Inferior parietal cortex (tissue), 1 donor: ENCODE measurements at regions not wholly inside any gene's neighbourhood (a gene's known extent, or its start where the extent isn't known, plus 50 kb on each side); places are given as distances from the start of the nearest gene placed in this dataset.
A peak's percentile ranks its signal among the peaks of the same experiment; 100 is the strongest.

Experiments
- DNase-seq: peaks from one replicate; pipeline ENCODE4 v3.0.0-alpha.2; 2016; ENCODE audit errors: extremely low spot score

DNA sequence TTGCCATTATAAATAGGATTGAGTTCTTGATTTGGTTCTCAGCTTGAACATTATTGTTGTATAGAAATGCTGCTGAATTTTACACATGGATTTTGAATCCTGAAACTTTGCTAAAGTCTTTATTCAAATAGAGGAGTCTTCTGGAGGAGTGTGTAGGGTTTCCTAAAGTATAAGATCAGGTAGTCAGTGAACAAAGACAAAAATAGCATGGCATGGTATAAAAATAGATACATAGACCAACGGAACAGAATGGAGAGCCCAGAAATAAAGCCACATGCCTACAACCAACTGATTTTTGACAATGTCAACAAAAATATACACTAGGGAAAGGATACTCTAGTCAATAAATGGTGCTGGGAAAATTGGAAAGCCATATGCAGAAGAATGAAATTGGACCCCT is 740.1 kb downstream of the QKI start:
- no peak for DNase-seq

DNA sequence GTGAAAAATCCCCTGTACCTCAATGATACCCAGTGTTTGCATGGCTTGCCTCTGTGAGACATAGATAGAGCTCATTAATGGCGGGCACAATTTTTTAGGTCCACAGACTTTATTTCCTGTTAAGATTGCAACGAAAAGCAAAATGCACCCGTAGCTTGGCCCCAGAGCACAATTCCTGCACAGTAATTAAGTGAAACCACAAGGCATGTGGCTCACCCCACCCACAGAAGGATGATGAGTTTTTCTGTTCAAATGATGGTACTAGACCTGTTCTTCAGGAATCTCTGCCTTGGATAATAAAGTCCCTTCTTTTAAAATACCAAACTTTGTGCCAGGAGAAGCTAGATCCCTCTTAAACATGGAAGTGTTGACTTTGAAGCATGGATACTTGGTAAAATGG is 738.1 kb downstream of the QKI start:
- no peak for DNase-seq

DNA sequence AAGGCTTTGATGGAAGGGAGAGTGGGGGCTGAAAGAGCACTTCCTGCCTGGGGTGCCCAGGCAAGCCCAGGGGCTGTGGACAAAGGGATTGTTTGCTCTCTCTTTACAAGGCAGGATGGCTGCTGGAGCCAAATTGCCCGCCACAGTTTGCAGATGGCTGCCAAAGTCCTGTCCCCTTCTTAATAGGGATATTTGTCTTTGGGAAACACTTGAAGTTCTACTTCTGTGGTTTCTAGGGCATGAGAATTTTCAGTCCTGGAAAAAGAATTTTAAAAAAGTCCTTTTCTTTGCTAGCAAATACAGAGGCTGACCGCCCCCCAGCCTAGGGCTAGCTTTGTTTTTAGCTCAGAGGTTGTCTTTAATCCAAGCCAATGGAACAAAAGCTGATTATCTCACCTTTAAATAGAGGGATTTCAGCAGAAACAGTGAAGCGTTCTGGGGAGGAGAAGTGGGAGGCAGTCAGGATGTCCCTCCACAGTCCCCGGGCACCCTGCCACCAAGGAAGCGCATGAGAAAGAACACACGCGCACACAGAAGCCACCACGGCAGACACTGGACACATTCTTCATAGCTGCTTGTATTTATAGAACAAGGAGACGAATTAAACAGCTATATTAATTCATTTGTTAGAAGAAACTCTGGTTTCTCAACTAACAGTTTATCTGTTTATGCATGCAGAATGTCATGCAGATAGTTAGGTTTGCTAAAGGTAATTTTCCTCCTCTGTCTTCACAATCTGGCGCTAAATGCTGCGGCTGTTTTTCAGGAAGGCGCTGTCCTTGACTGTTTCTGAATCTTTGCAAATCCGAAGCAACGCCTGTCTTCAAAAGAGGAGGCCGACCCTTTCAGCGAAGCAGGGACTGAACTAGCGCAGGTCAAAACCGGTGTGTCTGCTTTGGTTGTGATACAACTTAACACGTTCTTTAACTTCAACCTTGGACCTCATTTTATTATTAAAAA is 736.9 kb downstream of the QKI start:
- DNase-seq: peak; percentile 74

DNA sequence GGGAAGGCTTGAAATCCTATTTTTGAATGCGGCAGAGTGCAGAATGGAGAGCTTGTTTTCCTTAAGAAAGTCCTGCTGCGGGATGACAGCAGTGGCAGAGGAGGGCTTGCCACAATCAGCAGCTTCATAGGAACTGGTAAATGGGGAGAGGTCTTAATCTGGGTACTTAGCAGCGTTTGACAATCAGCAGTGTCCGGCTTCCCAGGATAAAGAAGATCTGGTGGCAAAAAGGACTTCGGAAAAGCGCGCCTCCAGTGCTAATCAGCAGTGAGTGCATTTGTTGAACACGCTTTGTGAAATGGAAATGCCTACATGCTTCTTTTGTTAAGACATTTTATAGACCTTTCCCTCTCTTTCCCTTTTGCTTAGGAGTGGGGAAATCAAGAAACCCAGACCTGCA is 735.7 kb downstream of the QKI start:
- DNase-seq: no peak

DNA sequence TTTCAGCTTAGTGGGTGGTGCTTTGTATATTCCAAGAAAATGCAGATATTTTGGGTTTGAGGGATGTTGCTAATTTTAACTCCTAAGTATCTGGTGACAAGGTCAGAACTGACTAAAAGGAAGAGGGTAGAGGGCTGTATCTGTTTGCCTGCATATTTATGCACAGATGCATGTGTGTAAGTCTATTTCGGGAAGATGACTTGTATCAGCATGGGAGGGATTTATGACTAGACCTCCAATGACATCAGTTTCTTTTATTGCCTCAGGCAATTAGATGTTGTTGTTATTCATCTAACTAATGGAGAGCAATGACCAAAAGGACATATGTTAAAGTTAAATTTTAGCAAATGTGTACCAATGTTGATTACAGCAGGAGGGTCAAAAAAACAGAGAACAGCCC is 734.3 kb downstream of the QKI start:
- DNase-seq: no peak

DNA sequence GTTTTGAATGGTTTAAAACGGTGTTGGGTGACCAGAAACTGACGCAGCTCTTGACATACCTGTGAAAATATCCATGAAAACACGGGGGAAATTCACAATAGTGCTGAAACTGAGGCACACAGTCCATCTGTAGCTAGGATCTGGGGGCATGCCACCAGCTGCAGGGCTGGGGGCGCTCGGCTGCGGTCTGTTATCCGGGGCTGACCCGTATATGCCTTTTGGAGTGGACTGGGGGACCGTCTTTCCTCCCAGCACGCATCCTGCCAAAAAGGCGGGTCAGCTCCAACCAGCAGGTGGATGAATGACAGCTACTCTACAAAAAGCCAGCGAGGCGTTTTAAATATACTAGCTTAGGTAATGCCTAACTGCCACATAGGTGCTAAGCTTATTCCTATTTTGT is 729.8 kb downstream of the QKI start:
- no peak for DNase-seq

DNA sequence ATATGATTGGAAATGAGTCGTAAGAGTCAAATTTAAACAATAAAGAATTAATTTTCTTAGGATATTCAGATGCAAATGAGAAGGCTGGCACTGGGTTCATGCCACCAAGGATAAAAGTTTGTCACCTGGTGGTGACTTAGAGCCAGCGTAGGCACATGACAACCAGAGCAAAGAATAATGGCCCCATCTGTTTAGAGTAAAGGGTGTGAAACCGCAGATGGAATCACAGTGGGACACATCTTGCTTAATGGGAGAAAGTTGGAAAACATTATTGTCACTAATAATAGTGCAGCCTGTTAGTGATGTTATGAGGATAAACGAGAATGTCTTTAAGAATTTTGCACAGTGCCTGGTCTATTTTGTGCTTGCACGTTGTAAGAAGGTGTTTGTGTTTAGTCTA is 727.8 kb downstream of the QKI start:
- no peak for DNase-seq

DNA sequence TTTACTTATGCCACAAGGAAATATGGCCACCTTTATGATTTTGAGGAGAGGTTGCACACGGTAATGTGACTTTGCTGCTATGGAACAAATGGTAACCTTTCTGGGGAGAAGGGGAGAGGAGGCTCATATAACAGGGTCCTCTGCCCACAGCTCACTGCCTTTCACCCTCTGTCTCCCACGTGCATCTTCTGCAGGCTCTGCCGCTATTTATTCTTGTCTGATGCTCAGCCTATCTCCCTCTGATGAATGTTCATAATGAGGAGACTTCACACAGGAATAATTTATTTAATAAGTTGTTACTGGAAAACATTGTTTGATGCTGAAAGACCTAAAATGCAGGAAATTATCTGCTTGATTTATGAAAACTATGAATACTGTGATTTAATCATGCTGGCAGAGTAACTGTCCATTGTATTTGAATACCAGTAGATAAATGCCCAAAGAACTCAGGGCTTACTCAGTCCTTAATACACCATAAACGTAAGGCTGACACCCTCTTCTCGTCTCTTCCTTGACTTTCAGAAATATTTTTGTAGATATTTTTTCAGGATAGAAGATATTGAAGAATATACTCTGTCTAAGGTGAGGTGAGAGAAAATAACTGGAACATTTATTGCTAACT is 721.1 kb downstream of the QKI start:
- DNase-seq: no peak

DNA sequence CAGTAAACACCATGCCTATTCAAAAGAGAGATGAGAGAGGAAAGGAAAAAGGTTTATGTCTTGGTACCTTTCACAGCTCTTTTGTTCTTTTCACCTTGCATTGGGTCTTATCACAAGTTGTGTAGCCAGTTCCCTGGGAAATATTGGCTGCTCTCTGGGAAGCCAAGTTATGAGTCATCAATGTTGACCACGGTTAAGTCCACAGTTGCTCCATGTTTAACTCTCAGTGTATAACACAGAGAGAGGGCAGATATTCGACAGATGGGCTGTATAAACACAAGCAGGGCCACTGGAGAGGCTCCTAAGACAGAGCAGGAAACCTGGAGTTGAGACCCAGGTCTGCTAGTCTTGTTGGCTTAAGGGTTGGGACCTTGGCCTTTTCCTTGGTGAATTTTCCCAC is 718.6 kb downstream of the QKI start:
- DNase-seq: no peak

DNA sequence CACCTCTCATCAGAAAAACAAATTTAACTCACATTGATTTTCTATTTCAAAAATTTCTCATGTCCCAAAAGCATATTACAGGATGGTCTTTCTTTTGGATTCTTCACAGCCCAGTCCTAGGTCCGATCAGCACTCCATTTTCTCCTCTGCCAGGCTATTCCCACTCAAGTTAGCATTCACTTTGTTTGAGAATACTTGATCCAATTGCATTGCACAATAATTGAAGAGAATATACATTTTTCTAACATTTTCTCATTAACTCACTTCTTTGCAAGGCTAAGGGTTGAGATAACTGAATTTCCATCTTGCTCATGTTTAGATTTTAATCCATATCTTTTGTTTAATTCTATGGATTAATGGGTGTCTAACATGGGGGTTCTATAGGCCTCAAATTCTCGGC is 716.1 kb downstream of the QKI start:
- DNase-seq: no peak

DNA sequence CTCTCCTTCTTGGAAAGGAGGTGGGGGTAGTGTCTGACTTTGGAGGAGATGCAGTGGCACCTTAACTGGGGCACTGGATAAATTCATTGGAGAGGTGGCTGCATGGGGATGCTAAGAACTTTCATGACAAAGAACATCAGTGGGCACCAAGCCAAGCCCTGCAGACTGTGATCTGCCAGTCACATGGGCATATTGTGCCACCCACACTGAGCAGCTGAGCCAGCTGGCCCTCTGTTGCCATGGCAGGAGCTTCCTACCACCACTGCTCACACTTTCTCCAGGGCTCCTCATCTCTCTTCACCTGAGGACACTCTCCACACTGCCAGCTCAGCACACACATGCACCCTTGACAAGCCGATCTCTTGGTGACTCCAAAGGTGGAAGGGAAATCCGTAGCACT is 715.6 kb downstream of the QKI start:
- DNase-seq: no peak

DNA sequence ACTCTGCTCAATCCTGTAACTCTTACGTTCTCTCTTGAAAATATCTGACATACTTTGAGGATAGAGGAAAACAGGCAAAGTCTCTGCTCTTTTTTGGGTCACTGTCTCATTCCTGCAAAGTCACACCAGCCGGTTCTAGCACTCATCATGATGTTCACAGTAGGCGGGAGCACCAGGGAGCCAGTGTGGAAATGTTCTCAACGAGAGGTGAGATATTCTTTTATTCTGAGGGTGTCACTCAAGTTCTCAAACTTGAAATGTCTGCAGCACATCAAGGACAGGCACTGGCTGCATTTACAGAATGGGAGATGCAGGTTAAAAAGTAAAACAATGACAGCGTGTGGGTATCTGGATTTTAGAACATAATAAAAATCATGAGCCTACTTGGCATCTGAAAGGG is 714.7 kb downstream of the QKI start:
- no peak for DNase-seq

DNA sequence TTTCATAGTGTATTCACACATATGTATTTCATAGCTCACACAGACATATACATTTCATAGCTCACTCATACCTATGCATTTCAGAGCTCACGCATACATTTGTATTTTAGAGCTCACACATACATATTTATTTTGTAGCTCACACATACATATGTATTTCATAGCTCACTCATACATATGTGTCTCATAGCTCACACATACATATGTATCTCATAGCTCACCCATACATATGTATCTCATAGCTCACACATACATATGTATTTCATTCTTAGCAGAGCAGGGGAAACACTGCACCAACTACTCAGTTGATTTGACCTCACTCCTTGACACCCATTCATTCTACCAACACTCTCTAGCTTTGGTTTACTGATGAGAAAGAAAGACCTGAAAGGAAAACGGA is 713.6 kb downstream of the QKI start:
- no peak for DNase-seq

DNA sequence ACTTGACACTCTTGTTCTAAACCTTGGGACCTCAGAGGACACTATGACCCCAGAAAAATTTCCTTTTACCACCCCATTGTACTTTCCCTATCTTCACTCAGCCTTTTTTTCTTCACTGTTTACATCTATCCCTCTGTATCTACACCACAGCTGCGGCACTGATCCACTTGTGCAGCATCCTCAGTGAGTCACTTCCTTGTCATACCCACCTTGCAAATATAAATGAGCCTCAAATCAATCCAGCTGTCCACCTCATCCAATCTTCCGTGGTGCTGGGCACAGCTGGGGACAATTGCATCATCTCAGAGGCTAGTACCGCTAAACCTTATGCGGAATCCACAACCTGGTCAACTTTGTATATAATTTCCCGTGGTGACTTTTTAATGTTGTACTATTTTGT is 710.5 kb downstream of the QKI start:
- no peak for DNase-seq

DNA sequence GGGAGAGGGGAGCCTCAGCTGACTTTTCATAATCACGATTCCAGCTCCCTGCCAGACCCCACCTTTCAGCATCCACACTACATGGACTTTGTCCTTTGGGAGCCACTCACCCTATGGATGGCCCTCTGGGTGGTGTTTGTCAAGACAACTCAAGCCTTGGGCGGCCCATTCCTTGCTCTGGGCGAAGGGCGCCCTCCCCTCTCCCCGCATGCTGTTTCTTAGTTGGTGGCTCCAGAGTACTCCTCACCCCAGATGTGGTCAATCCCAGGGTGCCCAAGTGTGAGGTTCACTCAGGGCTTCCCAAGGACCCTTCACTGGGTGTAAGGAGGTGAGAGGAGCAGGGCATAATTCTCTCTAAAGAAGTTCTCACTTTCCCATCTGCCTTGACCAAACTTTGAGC is 710.0 kb downstream of the QKI start:
- no peak for DNase-seq

DNA sequence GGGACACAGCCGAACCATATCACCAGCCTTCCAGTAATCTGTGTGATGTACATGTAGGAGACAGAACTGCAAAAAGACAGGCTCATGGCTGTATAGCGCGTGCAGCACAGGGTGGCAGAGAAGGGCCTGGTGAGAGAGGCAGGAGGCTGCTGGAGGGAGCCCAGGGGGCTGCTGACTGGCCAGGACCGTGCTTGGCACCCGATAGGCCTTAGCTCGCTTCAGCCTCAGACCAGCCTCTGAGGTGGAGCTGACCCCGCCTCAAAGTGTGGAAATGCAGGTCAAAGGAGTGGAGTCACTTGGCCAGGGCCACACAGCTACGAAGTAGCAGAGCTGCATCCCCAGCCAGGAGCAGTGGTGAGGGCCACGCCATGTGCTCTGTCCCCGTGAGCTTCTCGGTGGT is 707.6 kb downstream of the QKI start:
- no peak for DNase-seq

DNA sequence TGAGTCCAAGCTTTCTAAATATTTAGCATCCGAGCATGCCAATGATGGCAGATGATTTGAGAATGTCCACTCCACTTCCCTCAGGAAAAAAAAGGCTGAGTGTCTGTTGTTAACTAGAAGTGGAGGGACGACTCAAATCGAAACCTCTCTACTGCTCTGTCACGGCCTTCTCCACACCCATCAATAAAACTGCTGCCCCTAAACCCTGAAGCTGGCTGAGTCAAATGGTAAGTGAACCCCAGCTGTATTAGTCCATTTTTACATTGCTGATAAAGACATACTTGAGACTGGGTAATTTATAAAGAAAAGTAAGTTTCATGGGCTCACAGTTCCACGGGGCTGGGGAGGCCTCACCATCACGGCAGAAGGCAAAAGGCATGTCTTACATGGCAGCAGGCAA is 707.0 kb downstream of the QKI start:
- no peak for DNase-seq

DNA sequence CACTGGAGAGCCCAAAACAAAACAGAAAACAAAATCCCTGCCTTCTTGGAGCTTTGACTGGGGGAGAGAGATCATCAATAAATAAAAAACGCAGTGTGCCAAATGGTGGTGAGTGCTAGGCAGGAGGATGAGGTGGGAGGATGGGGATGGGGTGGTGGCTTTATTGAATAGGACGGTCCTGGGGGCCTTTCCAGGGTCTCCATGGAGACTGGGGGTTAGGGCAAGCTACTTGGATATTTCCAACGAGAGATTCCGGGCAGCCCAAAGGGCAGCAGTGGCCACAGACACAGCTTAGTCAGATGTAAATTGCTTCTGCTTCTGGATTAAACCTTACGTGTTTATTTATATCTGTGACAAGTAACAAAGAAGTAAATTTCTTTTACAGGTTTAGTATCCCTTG is 700.1 kb downstream of the QKI start:
- no peak for DNase-seq

DNA sequence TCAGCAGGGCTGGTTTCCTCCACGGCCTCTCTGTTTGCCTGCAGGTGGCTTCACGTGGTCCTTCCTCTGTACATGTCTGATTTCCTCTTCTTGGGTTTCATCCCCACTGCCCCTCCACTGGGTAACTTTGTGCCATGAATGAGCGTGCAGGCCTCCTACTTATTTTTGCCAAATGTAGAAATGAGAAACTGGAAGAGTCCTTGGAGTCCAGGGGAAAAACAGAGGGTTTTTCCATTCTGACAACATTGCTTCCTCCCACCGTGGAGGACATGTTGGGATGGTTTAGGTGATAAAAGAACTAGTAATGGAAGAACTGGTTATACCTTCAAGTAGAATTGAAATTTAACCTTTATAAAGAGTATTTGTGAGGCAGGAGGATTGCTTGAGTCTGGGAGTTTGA is 699.5 kb downstream of the QKI start:
- DNase-seq: no peak

DNA sequence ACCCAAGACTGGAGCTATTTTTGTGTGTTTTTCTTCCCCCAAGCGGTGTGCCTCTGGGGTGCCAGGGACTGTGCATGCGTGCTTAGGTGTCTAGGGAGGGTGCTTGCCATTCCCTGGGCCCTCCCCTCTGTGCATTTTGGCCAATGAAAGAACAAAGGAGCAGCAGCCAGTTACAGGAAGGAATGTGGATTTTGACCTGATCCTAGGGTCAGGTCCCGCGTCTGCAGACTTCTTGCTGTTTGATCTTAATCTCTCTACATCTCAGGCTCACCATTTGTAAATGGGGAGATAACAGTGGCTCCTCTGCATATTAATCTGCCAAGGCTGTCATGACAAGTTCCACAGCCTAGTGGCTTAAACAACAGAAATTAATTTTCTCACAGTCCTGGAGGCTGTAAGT is 699.1 kb downstream of the QKI start:
- DNase-seq: no peak

DNA sequence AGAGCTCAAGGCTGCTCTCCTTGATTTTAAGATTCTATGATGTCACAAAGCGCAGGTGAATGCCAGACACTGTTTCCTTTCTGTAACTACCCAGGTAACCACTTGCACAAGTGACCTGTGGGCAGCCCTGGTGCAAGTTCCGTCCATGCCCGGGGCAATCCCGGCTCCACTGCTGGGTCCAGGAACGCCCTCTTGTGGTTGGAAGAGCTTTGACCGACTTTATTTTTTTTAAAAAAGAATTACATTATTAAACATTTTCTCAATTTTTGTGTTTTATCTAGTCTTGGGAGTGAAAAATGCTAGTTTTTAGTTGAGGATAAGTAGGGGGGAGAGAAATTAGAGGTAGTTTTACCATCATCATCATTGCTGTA is 695.2 kb downstream of the QKI start:
- no peak for DNase-seq

DNA sequence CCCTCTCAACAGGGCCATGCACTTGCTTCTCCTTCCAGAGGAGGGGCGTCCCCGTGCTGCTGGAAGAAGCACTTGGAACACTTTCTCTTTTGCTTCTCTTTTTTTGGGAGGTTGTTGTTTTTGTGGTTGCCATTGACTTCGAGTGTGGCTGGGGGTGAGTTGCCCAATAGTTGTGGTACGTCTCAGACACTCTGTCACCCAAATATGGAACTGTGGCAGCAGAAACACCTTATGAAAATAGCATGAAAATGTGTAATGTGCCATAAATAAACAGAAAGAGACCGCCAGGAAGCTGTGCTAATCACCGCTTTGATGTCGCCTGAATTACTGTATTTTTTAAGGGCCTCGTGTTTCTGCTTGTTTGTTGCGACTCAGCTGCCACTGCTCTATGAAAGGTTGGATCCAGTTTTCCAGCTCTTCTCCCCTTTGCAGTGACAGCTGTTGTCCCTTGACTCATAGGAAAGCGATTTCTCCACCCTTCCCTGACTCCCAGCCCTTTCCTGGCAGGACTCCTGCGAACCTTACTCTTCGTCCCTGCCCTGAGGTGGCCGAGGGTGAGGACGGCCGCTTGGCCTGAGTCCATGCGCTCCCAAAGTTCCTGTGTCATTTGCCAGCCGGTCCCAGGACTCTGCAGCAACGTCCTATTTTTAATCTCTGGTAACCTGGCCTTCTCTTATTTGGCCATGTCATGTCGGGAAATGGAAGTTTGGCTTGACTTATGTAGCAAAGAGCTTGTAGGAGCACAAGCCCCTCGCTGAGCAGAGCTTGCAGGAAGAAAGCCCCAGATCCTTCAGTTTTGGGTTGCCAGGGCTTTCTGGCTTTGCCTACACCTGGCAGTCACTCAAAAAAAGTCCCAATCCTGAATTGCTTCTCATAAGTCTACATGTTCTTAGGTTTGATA is 694.6 kb downstream of the QKI start:
- no peak for DNase-seq

DNA sequence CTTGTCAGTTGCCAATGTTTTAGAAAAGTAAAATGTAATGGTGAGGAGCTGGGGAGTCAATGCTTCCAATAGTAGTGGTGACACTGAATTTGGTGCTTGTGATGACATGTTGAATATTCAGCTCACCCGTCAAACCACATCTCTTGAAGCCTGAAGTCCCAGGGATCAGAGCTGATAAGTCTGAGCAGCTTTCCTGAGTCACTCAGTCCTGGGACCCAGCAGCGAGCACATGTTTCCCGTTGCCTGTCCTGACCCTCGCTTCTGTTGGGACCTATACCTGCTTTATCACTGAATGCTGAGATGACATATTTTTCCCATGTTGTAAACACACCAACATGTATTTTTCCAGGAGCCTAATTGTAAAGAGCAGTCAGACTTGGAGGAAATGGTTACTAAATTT is 693.6 kb downstream of the QKI start:
- DNase-seq: no peak
